Endothelial cell of umbilical vein (primary cell): ENCODE measurements at regions not wholly inside any gene's neighbourhood (a gene's known extent, or its start where the extent isn't known, plus 50 kb on each side); places are given as distances from the start of the nearest gene placed in this dataset.

ENCODE experiments used
- BruUV-seq: library from RNA; stranded (reverse); fragments of 400-500 nt; replicated peaks from 2 replicates; lab custom pipeline; 2021; lab: Mats Ljungman, UMichigan
- CTCF ChIA-PET: fragments of 300-600, 350-600 bp; sonication (Branson Sonifier 250); formaldehyde crosslinking; loops from one replicate; lab custom pipeline; 2021; ENCODE audit warnings: antibody characterized with exemption, inconsistent platforms; lab: Charles Lee
- POLR2A ChIA-PET: fragments of 300-600, 350-600 bp; sonication (Branson Sonifier 250); formaldehyde crosslinking; loops from one replicate; lab custom pipeline; 2021; ENCODE audit warnings: antibody characterized with exemption, inconsistent platforms; lab: Charles Lee
- DNase-seq: peaks from one replicate; pipeline ENCODE4 v3.0.0-alpha.2; 2011; ENCODE audit warnings: low read depth, low spot score
- FAIRE-seq: peaks from 2 replicates; lab custom pipeline; 2011; peaks lifted over from hg19 to GRCh38; lab: Jason Lieb, UNC
- H2AFZ ChIP-seq: 2 replicates; pipeline ENCODE4 v1.6.0; 2012; ENCODE audit warnings: low read depth, low read length, control low read depth, inconsistent platforms
- H3K27ac ChIP-seq: 2 replicates; pipeline ENCODE4 v1.5.1; 2011; ENCODE audit warnings: low read depth, mild to moderate bottlenecking, control low read depth, low read length, moderate library complexity; ENCODE audit not compliant: insufficient read depth
- H3K27me3 ChIP-seq, 2 experiments: 2 replicates each; pipeline versions ENCODE4 v1.6.0 to v1.6.1; 2011; ENCODE audit warnings: low read length in 2 of 2, mixed read lengths in 1 of 2; ENCODE audit not compliant: control insufficient read depth in 2 of 2, insufficient read depth in 2 of 2
- H3K36me3 ChIP-seq, 2 experiments: 2 replicates in 1 of 2; 3 replicates in 1 of 2; pipeline ENCODE4 v1.5.1; 2011; ENCODE audit warnings: low read length in 2 of 2, mild to moderate bottlenecking in 1 of 2, moderate library complexity in 1 of 2; ENCODE audit not compliant: control insufficient read depth in 2 of 2, insufficient read depth in 2 of 2; ENCODE audit errors: extremely low read depth in 1 of 2
- H3K4me1 ChIP-seq: 3 replicates; pipeline ENCODE4 v1.5.1; 2011; ENCODE audit warnings: mild to moderate bottlenecking, low read length; ENCODE audit not compliant: control insufficient read depth, insufficient read depth; ENCODE audit errors: extremely low read depth
- H3K4me2 ChIP-seq: 2 replicates; pipeline ENCODE4 v1.6.1; 2011; ENCODE audit warnings: low read length, control low read depth, mixed read lengths; ENCODE audit not compliant: insufficient read depth
- H3K4me3 ChIP-seq, 3 experiments: fragments of 200-600 bp in 1 of 3; sonication (generic), shearing (Covaris generic) in 1 of 3; replicated peaks in 1 of 3; 2 replicates each; pipeline ENCODE4 v1.5.1; 2011 to 2016; ENCODE audit warnings: control low read depth in 3 of 3, low read length in 3 of 3, mild to moderate bottlenecking in 2 of 3, inconsistent platforms in 1 of 3, low read depth in 1 of 3, moderate library complexity in 1 of 3; ENCODE audit not compliant: insufficient read depth in 1 of 3
- H3K79me2 ChIP-seq: 2 replicates; pipeline ENCODE4 v1.6.0; 2012; ENCODE audit warnings: low read length, inconsistent platforms; ENCODE audit not compliant: control insufficient read depth, insufficient read depth
- H3K9ac ChIP-seq: replicated peaks from 2 replicates; pipeline ENCODE3; 2011; ENCODE audit warnings: low read length, control low read depth; ENCODE audit not compliant: insufficient read depth; ENCODE audit errors: extremely low read depth
- H3K9me1 ChIP-seq: replicated peaks from 3 replicates; pipeline ENCODE4 v1.6.0; 2011; ENCODE audit warnings: mild to moderate bottlenecking, low read length; ENCODE audit not compliant: control insufficient read depth, insufficient read depth; ENCODE audit errors: extremely low read depth
- H3K9me3 ChIP-seq: replicated peaks from 2 replicates; pipeline ENCODE4 v1.5.1; 2012; ENCODE audit warnings: low read length, inconsistent platforms; ENCODE audit not compliant: control insufficient read depth, insufficient read depth
- H4K20me1 ChIP-seq: replicated peaks from 2 replicates; pipeline ENCODE3; 2011; ENCODE audit warnings: mild to moderate bottlenecking, low read length; ENCODE audit not compliant: control insufficient read depth, insufficient read depth; ENCODE audit errors: extremely low read depth
- CTCF ChIP-seq, 2 donors: IDR thresholded peaks; 1 replicate in 1 of 2; 2 replicates in 1 of 2; pipeline ENCODE4 v1.5.1; 2011; ENCODE audit warnings: low read length in 2 of 2, mild to moderate bottlenecking in 2 of 2, moderate library complexity in 2 of 2, control low read depth in 1 of 2, inconsistent platforms in 1 of 2, low read depth in 1 of 2; ENCODE audit not compliant: insufficient read depth in 1 of 2; ENCODE audit errors: extremely low read depth in 1 of 2
- EZH2 ChIP-seq: IDR thresholded peaks from 2 replicates; pipeline ENCODE4 v1.6.1; 2012; ENCODE audit warnings: borderline replicate concordance, low read depth, mild to moderate bottlenecking, moderate library complexity, low read length, inconsistent platforms; ENCODE audit not compliant: severe bottlenecking
- FOS ChIP-seq: IDR thresholded peaks from 2 replicates; pipeline ENCODE4 v1.6.1; 2011; ENCODE audit warnings: mild to moderate bottlenecking, low read length, moderate library complexity, borderline replicate concordance; ENCODE audit not compliant: insufficient read depth
- GATA2 ChIP-seq: IDR thresholded peaks from 2 replicates; pipeline ENCODE4 v1.7.0; 2011; ENCODE audit warnings: low read depth, mild to moderate bottlenecking, moderate library complexity, mixed read lengths, low read length; ENCODE audit not compliant: insufficient read length, insufficient read depth
- JUN ChIP-seq: IDR thresholded peaks from 2 replicates; pipeline ENCODE4 v1.6.1; 2011; ENCODE audit warnings: borderline replicate concordance, low read depth; ENCODE audit not compliant: insufficient read length, insufficient read depth
- MAX ChIP-seq: IDR thresholded peaks from 2 replicates; pipeline ENCODE4 v1.6.1; 2011; ENCODE audit not compliant: insufficient read depth, insufficient read length
- MYC ChIP-seq: IDR thresholded peaks from one replicate; pipeline ENCODE4 v1.6.1; 2011; ENCODE audit warnings: mild to moderate bottlenecking, low read depth, low read length
- POLR2A ChIP-seq: IDR thresholded peaks from 2 replicates; pipeline ENCODE4 v1.6.1; 2012; ENCODE audit warnings: low read depth, mild to moderate bottlenecking, control low read depth, low read length
- POLR2AphosphoS5 ChIP-seq: IDR thresholded peaks from 2 replicates; pipeline ENCODE4 v1.6.1; 2012; ENCODE audit warnings: low read depth, mild to moderate bottlenecking, control low read depth, low read length, moderate library complexity; ENCODE audit not compliant: insufficient read depth
- dilution Hi-C: fragments of 300-500 bp; cut with MboI; formaldehyde crosslinking; loops from one replicate; pipeline ENCODE4 v1.15.0; 2019; ENCODE audit warnings: low sequenced_read_pairs; ENCODE audit not compliant: extremely low pct_ligation_motif_present
- intact Hi-C: fragments of 100-400 bp; cut with micrococcal nuclease; formaldehyde crosslinking; loops from one replicate; pipeline ENCODE4 v1.10.0; 2022

- intact Hi-C loops (loop anchor here (5.0 to 10.0 kb wide), 2 partner anchors 228 to 1466 kb away; no protein-coding TSS in a partner anchor), dilution Hi-C loops (no loop called here)
- DNase-seq, result no peak
- peaks cover 16% of the 10 kb centered on the region for H3K4me1 ChIP-seq
- H2AFZ ChIP-seq, result no peak overlapping the region
- H3K27ac ChIP-seq, result no peak overlapping the region
- no peaks in the 10 kb centered on the region for H3K9me1 ChIP-seq
- no peaks in the 10 kb centered on the region for H4K20me1 ChIP-seq
- H3K4me3 ChIP-seq, result no peak overlapping the region
- no peak overlapping the region for H3K4me2 ChIP-seq
- no peaks in the 10 kb centered on the region for H3K9me3 ChIP-seq
- H3K27me3 ChIP-seq, result no peaks in the 10 kb centered on the region
- no peaks in the 10 kb centered on the region for H3K36me3 ChIP-seq
- ChIA-PET POLR2A (no interaction called here), CTCF (no interaction called here)
- no TSS peak for BruUV-seq
- no peak for TF ChIP-seq CTCF (IDR thresholded peaks at IDR 0.05; ENCODE audit: extremely low read depth in 1 of 2, insufficient read depth in 1 of 2, low read depth in 1 of 2, low read length in 2 of 2)
- H3K79me2 ChIP-seq, result no peaks in the 10 kb centered on the region
- no peak for FAIRE-seq
- H3K9ac ChIP-seq, result no peak overlapping the region
These were observed 1460.4 kb upstream of the ZEB2 start for GRCh38 chr2:145980318-145980717.

GRCh38 chr2:145975406-145975805, 1455.5 kb upstream of the ZEB2 start:
- intact Hi-C loops, result no loop called here
- no peak overlapping the region for H3K4me3 ChIP-seq
- no peaks in the 10 kb centered on the region for H4K20me1 ChIP-seq
- FAIRE-seq (no peak), DNase-seq (no peak)
- no TSS peak for BruUV-seq
- TF ChIP-seq EZH2 (no peak), POLR2A (no peak), POLR2AphosphoS5 (no peak), GATA2 (no peak), MYC (no peak), MAX (no peak), CTCF (IDR thresholded peaks at IDR 0.05; ENCODE audit: extremely low read depth in 1 of 2, insufficient read depth in 1 of 2, low read depth in 1 of 2, low read length in 2 of 2) (no peak), JUN (no peak), FOS (no peak)
- no peaks in the 10 kb centered on the region for H3K36me3 ChIP-seq
- no peaks in the 10 kb centered on the region for H3K27me3 ChIP-seq
- H3K27ac ChIP-seq, result no peak overlapping the region
- no peaks in the 10 kb centered on the region for H3K4me1 ChIP-seq
- no peaks in the 10 kb centered on the region for H3K9me1 ChIP-seq
- no peak overlapping the region for H3K4me2 ChIP-seq
- H3K79me2 ChIP-seq, result no peaks in the 10 kb centered on the region
- ChIA-PET POLR2A (no interaction called here), CTCF (interaction anchor here (1.7 kb wide), 1 partner anchor 9 kb away, joined by 3 read pairs; no protein-coding TSS in a partner anchor)
- no peak overlapping the region for H2AFZ ChIP-seq
- H3K9me3 ChIP-seq, result no peaks in the 10 kb centered on the region
- no peak overlapping the region for H3K9ac ChIP-seq
- dilution Hi-C loops, result no loop called here
